Esophagus squamous epithelium (tissue), 5 donors: ENCODE measurements at regions not wholly inside any gene's neighbourhood (a gene's known extent, or its start where the extent isn't known, plus 50 kb on each side); places are given as distances from the start of the nearest gene placed in this dataset.

Experiments used
- DNase-seq: peaks from one replicate; lab custom pipeline; 2025; lab: John Stamatoyannopoulos, UW
- H3K27ac ChIP-seq, 4 donors: fragments of 200-600 bp; sonication (generic); one replicate each; pipeline ENCODE4 v1.5.1; 2016 to 2019; ENCODE audit warnings: mild to moderate bottlenecking in 1 of 4
- H3K27me3 ChIP-seq, 4 donors: fragments of 200-600 bp; sonication (generic); 1 replicate in 3 of 4; 2 replicates in 1 of 4; pipeline versions ENCODE4 v1.5.1 to v1.6.0; 2017 to 2021; ENCODE audit warnings: antibody characterized with exemption in 1 of 4
- H3K36me3 ChIP-seq, 3 donors: fragments of 200-600 bp; sonication (generic); one replicate each; pipeline ENCODE4 v1.5.1; 2016 to 2019
- H3K4me1 ChIP-seq, 3 donors: fragments of 200-600 bp; sonication (generic); one replicate each; pipeline ENCODE4 v1.5.1; 2017 to 2019
- H3K4me3 ChIP-seq, 4 donors: fragments of 200-600 bp; sonication (generic); 1 replicate in 3 of 4; 2 replicates in 1 of 4; pipeline ENCODE4 v1.5.1; 2016 to 2019; ENCODE audit warnings: mild to moderate bottlenecking in 2 of 4, moderate library complexity in 1 of 4
- H3K9me3 ChIP-seq, 3 donors: fragments of 200-600 bp; sonication (generic); one replicate each; pipeline ENCODE4 v1.5.1; 2016 to 2019
- CTCF ChIP-seq, 6 experiments: fragments of 450-650 bp in 4 of 6; fragments of 200-600 bp in 2 of 6; sonication (generic) in 2 of 6; IDR thresholded peaks; one replicate each; pipeline ENCODE4 v1.5.1; 2016 to 2019; ENCODE audit warnings: antibody characterized with exemption in 6 of 6, mild to moderate bottlenecking in 4 of 6, moderate library complexity in 4 of 6
- POLR2A ChIP-seq, 4 donors: fragments of 450-650 bp; IDR thresholded peaks; one replicate each; pipeline ENCODE4 v1.6.1; 2017; ENCODE audit warnings: antibody characterized with exemption in 4 of 4, mild to moderate bottlenecking in 4 of 4, moderate library complexity in 3 of 4
- WGBS, 2 donors: methylation state at CpG; one replicate each; pipeline ENCODE4 v1.1.5; 2018; 5-methylcytosine and 5-hydroxymethylcytosine counted together
- intact Hi-C: fragments of 100-400 bp; cut with DNase I; formaldehyde crosslinking; loops from one replicate; pipeline ENCODE4 v1.15.0; 2022
- donor health status: DM: yes; HTN: yes; CAD: no.

- intact Hi-C loops: no loop called here
- 59 to 70% methylated on average over 1 of the region's 1 CpG for WGBS, 2 donors
- TF ChIP-seq POLR2A (IDR thresholded peaks at IDR 0.05): no peak
- TF ChIP-seq CTCF (IDR thresholded peaks at IDR 0.05): no peak
- no peaks in the 10 kb centered on the region for H3K36me3 ChIP-seq
- no peaks in the 10 kb centered on the region for H3K9me3 ChIP-seq
- H3K4me3 ChIP-seq: no peak overlapping the region
- DNase-seq: no peak
- no peak overlapping the region for H3K27ac ChIP-seq
- no peaks in the 10 kb centered on the region for H3K4me1 ChIP-seq
- H3K27me3 ChIP-seq: no peaks in the 10 kb centered on the region
Measured at GRCh38 chr3:76054404-76054803, 269.1 kb upstream of the ZNF717 start.

GRCh38 chr3:76061654-76062053, 276.3 kb upstream of the ZNF717 start:
- intact Hi-C loops: no loop called here
- H3K36me3 ChIP-seq: no peaks in the 10 kb centered on the region
- TF ChIP-seq POLR2A (IDR thresholded peaks at IDR 0.05) (no peak), CTCF (IDR thresholded peaks at IDR 0.05) (no peak)
- WGBS, 2 donors: 80 to 92% methylated on average over 3 of the region's 3 CpGs
- H3K4me1 ChIP-seq: peaks cover 0 to 14% (median 0%) of the 10 kb centered on the region in 3 donors
- H3K9me3 ChIP-seq: no peaks in the 10 kb centered on the region
- H3K27me3 ChIP-seq: no peaks in the 10 kb centered on the region
- H3K27ac ChIP-seq: no peak overlapping the region
- no peak overlapping the region for H3K4me3 ChIP-seq
- no peak for DNase-seq

GRCh38 chr3:76063019-76063418, 277.7 kb upstream of the ZNF717 start:
- TF ChIP-seq POLR2A (IDR thresholded peaks at IDR 0.05) (no peak), CTCF (IDR thresholded peaks at IDR 0.05) (no peak)
- Histone ChIP-seq H3K4me1 (peaks cover 0 to 14% (median 0%) of the 10 kb centered on the region in 3 donors), H3K9me3 (no peaks in the 10 kb centered on the region), H3K36me3 (no peaks in the 10 kb centered on the region), H3K27ac (no peak overlapping the region), H3K4me3 (no peak overlapping the region), H3K27me3 (no peaks in the 10 kb centered on the region)
- no peak for DNase-seq
- 28 to 49% methylated on average over 3 of the region's 3 CpGs for WGBS, 2 donors
- intact Hi-C loops: no loop called here

- Histone ChIP-seq H3K27ac (no peak overlapping the region), H3K27me3 (no peaks in the 10 kb centered on the region), H3K4me1 (peaks cover 0 to 14% (median 0%) of the 10 kb centered on the region in 3 donors), H3K4me3 (no peak overlapping the region), H3K9me3 (no peaks in the 10 kb centered on the region), H3K36me3 (no peaks in the 10 kb centered on the region)
- intact Hi-C loops: no loop called here
- 92 to 93% methylated on average over 5 of the region's 5 CpGs for WGBS, 2 donors
- no peak for TF ChIP-seq CTCF (IDR thresholded peaks at IDR 0.05)
- no peak for TF ChIP-seq POLR2A (IDR thresholded peaks at IDR 0.05)
- no peak for DNase-seq
Measured at GRCh38 chr3:76063811-76064210, 278.5 kb upstream of the ZNF717 start.

GRCh38 chr3:76065964-76066363, 280.6 kb upstream of the ZNF717 start:
- Histone ChIP-seq H3K4me1 (peaks cover 0 to 14% (median 0%) of the 10 kb centered on the region in 3 donors), H3K27me3 (no peaks in the 10 kb centered on the region), H3K36me3 (no peaks in the 10 kb centered on the region), H3K4me3 (no peak overlapping the region), H3K27ac (no peak overlapping the region), H3K9me3 (no peaks in the 10 kb centered on the region)
- DNase-seq: no peak
- intact Hi-C loops: no loop called here
- no peak for TF ChIP-seq POLR2A (IDR thresholded peaks at IDR 0.05)
- TF ChIP-seq CTCF (IDR thresholded peaks at IDR 0.05): no peak
